Globus pallidus (tissue), 1 donor: ENCODE measurements at regions not wholly inside any gene's neighbourhood (a gene's known extent, or its start where the extent isn't known, plus 50 kb on each side); places are given as distances from the start of the nearest gene placed in this dataset.
"Not testable (repeated sequence)": the region's sequence is repeated elsewhere in the genome, so short reads cannot be mapped to it uniquely, and the experiment has no call there.

Source experiments
- DNase-seq: peaks from one replicate; pipeline ENCODE4 v3.0.0-alpha.2; 2015; ENCODE audit warnings: low spot score

- DNase-seq: no peak
These were observed 105.4 kb upstream of the LY86 start for GRCh38 chr6:6483168-6483567.

GRCh38 chr6:6483733-6484132 is 104.8 kb upstream of the LY86 start:
- no peak for DNase-seq

GRCh38 chr6:6484681-6485080 is 103.8 kb upstream of the LY86 start:
- DNase-seq: no peak

- DNase-seq: no peak
These were observed 101.9 kb upstream of the LY86 start for GRCh38 chr6:6486595-6486994.

- DNase-seq: no peak
These were observed 96.8 kb upstream of the LY86 start for GRCh38 chr6:6491761-6492160.

- DNase-seq: no peak
These were observed 95.8 kb upstream of the LY86 start for GRCh38 chr6:6492675-6493074.

GRCh38 chr6:6494139-6494538 is 94.4 kb upstream of the LY86 start:
- not testable (repeated sequence) for DNase-seq

GRCh38 chr6:6494677-6495076 is 93.8 kb upstream of the LY86 start:
- DNase-seq: no peak

GRCh38 chr6:6495851-6496250 is 92.7 kb upstream of the LY86 start:
- DNase-seq: no peak

GRCh38 chr6:6497541-6497940 is 91.0 kb upstream of the LY86 start:
- no peak for DNase-seq

GRCh38 chr6:6497976-6498375 is 90.5 kb upstream of the LY86 start:
- no peak for DNase-seq

GRCh38 chr6:6503191-6503590 is 85.3 kb upstream of the LY86 start:
- no peak for DNase-seq

- DNase-seq: no peak
These were observed 83.4 kb upstream of the LY86 start for GRCh38 chr6:6505111-6505510.

- no peak for DNase-seq
These were observed 79.9 kb upstream of the LY86 start for GRCh38 chr6:6508643-6509042.

GRCh38 chr6:6509284-6509683 is 79.2 kb upstream of the LY86 start:
- DNase-seq: no peak

GRCh38 chr6:6512711-6513110 is 75.8 kb upstream of the LY86 start:
- DNase-seq: no peak

- no peak for DNase-seq
These were observed 72.6 kb upstream of the LY86 start for GRCh38 chr6:6515691-6516607.

GRCh38 chr6:6516666-6517458 is 71.7 kb upstream of the LY86 start:
- no peak for DNase-seq

GRCh38 chr6:6518631-6519427 is 69.7 kb upstream of the LY86 start:
- DNase-seq: no peak

- DNase-seq: no peak
These were observed 66.5 kb upstream of the LY86 start for GRCh38 chr6:6521961-6522482.

- DNase-seq: no peak
These were observed 65.8 kb upstream of the LY86 start for GRCh38 chr6:6522709-6523108.

GRCh38 chr6:6524951-6525350 is 63.6 kb upstream of the LY86 start:
- DNase-seq: no peak
